Urothelium cell line (cell line): ENCODE measurements at regions not wholly inside any gene's neighbourhood (a gene's known extent, or its start where the extent isn't known, plus 50 kb on each side); places are given as distances from the start of the nearest gene placed in this dataset.

ENCODE experiments used
- DNase-seq: peaks from one replicate; pipeline ENCODE4 v3.0.0; 2011; ENCODE audit warnings: low spot score, mixed read lengths
- FAIRE-seq: peaks from 2 replicates; lab custom pipeline; 2011; peaks lifted over from hg19 to GRCh38; lab: Jason Lieb, UNC

- FAIRE-seq (no peak), DNase-seq (no peak)
These were observed 132.8 kb downstream of the TUSC7 start for GRCh38 chr3:116842254-116842957.

GRCh38 chr3:116848248-116848829, 138.8 kb downstream of the TUSC7 start:
- no peak for DNase-seq
- no peak for FAIRE-seq

GRCh38 chr3:116849261-116849688, 139.7 kb downstream of the TUSC7 start:
- no peak for FAIRE-seq
- no peak for DNase-seq

GRCh38 chr3:116852803-116853202, 143.2 kb downstream of the TUSC7 start:
- DNase-seq (no peak), FAIRE-seq (no peak)

- DNase-seq (no peak), FAIRE-seq (no peak)
These were observed 153.7 kb downstream of the TUSC7 start for GRCh38 chr3:116863270-116863770.

GRCh38 chr3:116863822-116864589, 154.4 kb downstream of the TUSC7 start:
- FAIRE-seq = peak; percentile 84
- peak; percentile 48 for DNase-seq

GRCh38 chr3:116864590-116864927, 155.0 kb downstream of the TUSC7 start:
- FAIRE-seq (no peak), DNase-seq (no peak)

GRCh38 chr3:116870379-116870778, 160.8 kb downstream of the TUSC7 start:
- no peak for FAIRE-seq
- DNase-seq = no peak

GRCh38 chr3:116871905-116872304, 162.3 kb downstream of the TUSC7 start:
- no peak for DNase-seq
- FAIRE-seq = no peak

- DNase-seq = no peak
- FAIRE-seq = no peak
These were observed 163.1 kb downstream of the TUSC7 start for GRCh38 chr3:116872688-116873087.

- no peak for FAIRE-seq
- DNase-seq = no peak
These were observed 163.6 kb downstream of the TUSC7 start for GRCh38 chr3:116873142-116873541.

- FAIRE-seq (no peak), DNase-seq (no peak)
These were observed 168.4 kb downstream of the TUSC7 start for GRCh38 chr3:116877968-116878367.

- FAIRE-seq (no peak), DNase-seq (no peak)
These were observed 176.8 kb downstream of the TUSC7 start for GRCh38 chr3:116886202-116886893.

GRCh38 chr3:116896116-116896515, 186.5 kb downstream of the TUSC7 start:
- FAIRE-seq = no peak
- DNase-seq = no peak

GRCh38 chr3:116897382-116897781, 187.8 kb downstream of the TUSC7 start:
- FAIRE-seq = no peak
- no peak for DNase-seq

GRCh38 chr3:116899253-116899652, 189.7 kb downstream of the TUSC7 start:
- FAIRE-seq (no peak), DNase-seq (no peak)

GRCh38 chr3:116905334-116905733, 195.8 kb downstream of the TUSC7 start:
- DNase-seq = no peak
- no peak for FAIRE-seq

- FAIRE-seq = no peak
- no peak for DNase-seq
These were observed 196.2 kb downstream of the TUSC7 start for GRCh38 chr3:116905794-116906193.

- no peak for DNase-seq
- FAIRE-seq = no peak
These were observed 202.5 kb downstream of the TUSC7 start for GRCh38 chr3:116912116-116912515.

- FAIRE-seq (no peak), DNase-seq (no peak)
These were observed 204.4 kb downstream of the TUSC7 start for GRCh38 chr3:116914004-116914403.

- DNase-seq (no peak), FAIRE-seq (no peak)
These were observed 207.3 kb downstream of the TUSC7 start for GRCh38 chr3:116916836-116917235.
